M059J (cell line): ENCODE measurements at regions not wholly inside any gene's neighbourhood (a gene's known extent, or its start where the extent isn't known, plus 50 kb on each side); places are given as distances from the start of the nearest gene placed in this dataset.
"Not testable (repeated sequence)": the region's sequence is repeated elsewhere in the genome, so short reads cannot be mapped to it uniquely, and the experiment has no call there.

ENCODE experiments used
- DNase-seq: peaks from one replicate; pipeline ENCODE4 v3.0.0-alpha.2; 2012; ENCODE audit warnings: low read depth

- DNase-seq = no peak
Observed at GRCh38 chr20:56872620-56873458, 243.7 kb downstream of the TFAP2C start.

- no peak for DNase-seq
Observed at GRCh38 chr20:56873836-56874235, 244.7 kb downstream of the TFAP2C start.

GRCh38 chr20:56875052-56875659, 246.1 kb downstream of the TFAP2C start:
- peak; percentile 82 for DNase-seq

- DNase-seq = no peak
Observed at GRCh38 chr20:56875803-56876202, 246.7 kb downstream of the TFAP2C start.

GRCh38 chr20:56885521-56885920, 256.4 kb downstream of the TFAP2C start:
- no peak for DNase-seq

- DNase-seq = no peak
Observed at GRCh38 chr20:56890011-56890410, 260.9 kb downstream of the TFAP2C start.

- DNase-seq = peak; percentile 42
Observed at GRCh38 chr20:56893226-56893917, 264.3 kb downstream of the TFAP2C start.

GRCh38 chr20:56896447-56896846, 267.3 kb downstream of the TFAP2C start:
- no peak for DNase-seq

GRCh38 chr20:56897318-56897957, 268.3 kb downstream of the TFAP2C start:
- DNase-seq = no peak

- DNase-seq = no peak
Observed at GRCh38 chr20:56897958-56898349, 268.8 kb downstream of the TFAP2C start.

- DNase-seq = no peak
Observed at GRCh38 chr20:56899506-56899905, 270.4 kb downstream of the TFAP2C start.

- DNase-seq = no peak
Observed at GRCh38 chr20:56900252-56900651, 271.1 kb downstream of the TFAP2C start.

- no peak for DNase-seq
Observed at GRCh38 chr20:56903421-56903820, 274.3 kb downstream of the TFAP2C start.

GRCh38 chr20:56903858-56904257, 274.8 kb downstream of the TFAP2C start:
- DNase-seq = no peak

GRCh38 chr20:56909918-56910714, 281.0 kb downstream of the TFAP2C start:
- DNase-seq = no peak

GRCh38 chr20:56911946-56912345, 282.8 kb downstream of the TFAP2C start:
- DNase-seq = no peak

GRCh38 chr20:56914532-56914931, 285.4 kb downstream of the TFAP2C start:
- DNase-seq = no peak

- no peak for DNase-seq
Observed at GRCh38 chr20:56916345-56916622, 287.2 kb downstream of the TFAP2C start.

GRCh38 chr20:56920041-56920440, 290.9 kb downstream of the TFAP2C start:
- not testable (repeated sequence) for DNase-seq

- DNase-seq = no peak
Observed at GRCh38 chr20:56922497-56922896, 293.4 kb downstream of the TFAP2C start.

GRCh38 chr20:56924292-56925081, 295.4 kb downstream of the TFAP2C start:
- no peak for DNase-seq
